K562 (cell line): ENCODE measurements at regions not wholly inside any gene's neighbourhood (a gene's known extent, or its start where the extent isn't known, plus 50 kb on each side); places are given as distances from the start of the nearest gene placed in this dataset.

Experiments
- ATAC-seq: fragments of 200-7000 bp; cut with Tn5 transposase; 3 replicates; pipeline ENCODE4 v1.9.1; 2020; ENCODE audit warnings: moderate library complexity
- BruUV-seq: library from RNA; stranded (reverse); fragments of 400-500 nt; replicated peaks from 2 replicates; lab custom pipeline; 2021; lab: Mats Ljungman, UMichigan
- CTCF ChIA-PET: fragments of 300-600 bp; formaldehyde crosslinking; extraction: SDS; loops from one replicate; lab custom pipeline; 2021; ENCODE audit warnings: low intra/inter-chr PET ratio; lab: Yijun Ruan, JAX
- POLR2A ChIA-PET: fragments of 300-600, 350-650 bp; sonication (Branson Sonifier 250); formaldehyde crosslinking; extraction: SDS; loops from one replicate; lab custom pipeline; 2021; ENCODE audit warnings: antibody characterized with exemption, inconsistent platforms; lab: Yijun Ruan, JAX
- DNase-seq, 4 experiments: peaks; one replicate each; pipeline versions ENCODE4 v3.0.0 to v3.0.0-alpha.2; 2011 to 2018; ENCODE audit warnings: low spot score in 3 of 4, mixed read lengths in 3 of 4; ENCODE audit errors: extremely low read depth in 1 of 4
- FAIRE-seq: peaks from 2 replicates; lab custom pipeline; 2011; peaks lifted over from hg19 to GRCh38; lab: Jason Lieb, UNC
- H2AFZ ChIP-seq: 2 replicates; pipeline ENCODE4 v1.6.0; 2011; ENCODE audit warnings: low read depth, low read length, control low read depth, inconsistent platforms
- H3K27ac ChIP-seq: fragments of 200-600 bp; 3 replicates; pipeline ENCODE4 v1.8.0; 2011; ENCODE audit warnings: low read depth, mild to moderate bottlenecking, control low read depth, inconsistent platforms, low read length, moderate library complexity, mixed read lengths; ENCODE audit errors: extremely low read depth
- H3K27me3 ChIP-seq, 2 experiments: fragments of 300-600 bp in 1 of 2; 2 replicates in 1 of 2; 3 replicates in 1 of 2; pipeline versions ENCODE4 v1.6.0 to v1.8.0; 2011; ENCODE audit warnings: inconsistent platforms in 2 of 2, low read length in 2 of 2, mild to moderate bottlenecking in 1 of 2, mixed read lengths in 1 of 2, moderate library complexity in 1 of 2; ENCODE audit not compliant: control insufficient read depth in 2 of 2, insufficient read depth in 2 of 2
- H3K36me3 ChIP-seq: fragments of 300-600 bp; 3 replicates; pipeline ENCODE4 v1.8.0; 2011; ENCODE audit warnings: mild to moderate bottlenecking, low read length, inconsistent platforms; ENCODE audit not compliant: control insufficient read depth, insufficient read depth
- H3K4me1 ChIP-seq, 2 experiments: fragments of 200-600 bp in 1 of 2; replicated peaks in 1 of 2; 2 replicates in 1 of 2; 3 replicates in 1 of 2; pipeline versions ENCODE4 v1.5.1 to v1.8.0; 2011; ENCODE audit warnings: inconsistent platforms in 2 of 2, low read length in 2 of 2, mild to moderate bottlenecking in 1 of 2, mixed read lengths in 1 of 2, moderate library complexity in 1 of 2; ENCODE audit not compliant: control insufficient read depth in 2 of 2, insufficient read depth in 2 of 2
- H3K4me2 ChIP-seq: 2 replicates; pipeline ENCODE4 v1.6.1; 2011; ENCODE audit warnings: low read length, control low read depth, inconsistent platforms, mixed read lengths; ENCODE audit not compliant: insufficient read depth
- H3K4me3 ChIP-seq: fragments of 200-600 bp; sonication (generic), shearing (Covaris generic); 2 replicates; pipeline ENCODE4 v1.5.1; 2016; ENCODE audit warnings: control low read depth, inconsistent platforms
- H3K79me2 ChIP-seq: fragments of 200-600 bp; 3 replicates; pipeline ENCODE4 v1.8.0; 2011; ENCODE audit warnings: low read length, inconsistent platforms; ENCODE audit not compliant: control insufficient read depth, insufficient read depth
- H3K9ac ChIP-seq, 2 experiments: 2 replicates each; pipeline versions ENCODE4 v1.6.0 to v1.6.1; 2011; ENCODE audit warnings: low read depth in 2 of 2, low read length in 2 of 2, control low read depth in 1 of 2, inconsistent platforms in 1 of 2, mild to moderate bottlenecking in 1 of 2, mixed read lengths in 1 of 2; ENCODE audit not compliant: insufficient read depth in 1 of 2
- H3K9me1 ChIP-seq: one replicate; pipeline ENCODE4 v1.6.0; 2011; ENCODE audit warnings: inconsistent platforms, mild to moderate bottlenecking, low read length, moderate library complexity; ENCODE audit not compliant: control insufficient read depth, insufficient read depth
- H3K9me3 ChIP-seq: replicated peaks from 2 replicates; pipeline ENCODE4 v1.5.1; 2011; ENCODE audit warnings: low read depth, low read length, inconsistent platforms; ENCODE audit not compliant: control insufficient read depth, insufficient read depth
- H4K20me1 ChIP-seq: replicated peaks from 2 replicates; pipeline ENCODE4 v1.6.1; 2011; ENCODE audit warnings: low read length, inconsistent platforms, mixed read lengths; ENCODE audit not compliant: control insufficient read depth, insufficient read depth
- CEBPG ChIP-seq, 3 experiments: fragments of 200-800 bp in 1 of 3; sonication (Bioruptor generic) in 1 of 3; sonication (generic) in 1 of 3; formaldehyde crosslinking in 1 of 3; IDR thresholded peaks in 2 of 3; conservative IDR thresholded peaks in 1 of 3; 2 replicates each; pipeline versions ENCODE4 v1.6.1 to v1.8.0; 2016 to 2022; ENCODE audit warnings: missing compliant biosample characterization in 2 of 3, missing genetic modification characterization in 2 of 3, mild to moderate bottlenecking in 1 of 3, missing genetic modification reagents in 1 of 3
- CHD4 ChIP-seq: fragments of 200-600 bp; sonication (generic); IDR thresholded peaks from 3 replicates; pipeline ENCODE4 v1.6.1; 2012; ENCODE audit warnings: low read depth, mild to moderate bottlenecking, mixed read lengths, low read length, inconsistent platforms; ENCODE audit not compliant: insufficient read depth, insufficient replicate concordance, poor library complexity, severe bottlenecking
- CUX1 ChIP-seq: fragments of 200-800 bp; sonication (Bioruptor generic); IDR thresholded peaks from 2 replicates; pipeline ENCODE4 v1.6.1; 2016; ENCODE audit warnings: missing genetic modification characterization, missing compliant biosample characterization
- EGR1 ChIP-seq: fragments of 450-650 bp; conservative IDR thresholded peaks from 2 replicates; pipeline ENCODE4 v1.6.1; 2017; ENCODE audit warnings: mild to moderate bottlenecking
- EHMT2 ChIP-seq: fragments of 450-650 bp; IDR thresholded peaks from 2 replicates; pipeline ENCODE4 v1.6.1; 2018; ENCODE audit warnings: antibody characterized with exemption
- ELF2 ChIP-seq: fragments of 250-450 bp; sonication (Bioruptor Pico); IDR thresholded peaks from 2 replicates; pipeline ENCODE4 v1.5.0; 2021; ENCODE audit warnings: mild to moderate bottlenecking
- KLF10 ChIP-seq: fragments of 250-450 bp; sonication (Bioruptor Pico); IDR thresholded peaks from 2 replicates; pipeline ENCODE4 v1.6.1; 2021; ENCODE audit warnings: matching md5 sums
- NR4A1 ChIP-seq, 2 experiments: fragments of 250-450 bp in 1 of 2; fragments of 450-650 bp in 1 of 2; sonication (Bioruptor Pico) in 1 of 2; IDR thresholded peaks; 2 replicates each; pipeline versions ENCODE4 v1.4.0 to v1.6.1; 2016 to 2020; ENCODE audit warnings: mild to moderate bottlenecking in 2 of 2, missing compliant biosample characterization in 1 of 2, missing genetic modification characterization in 1 of 2, moderate library complexity in 1 of 2
- POLR3A ChIP-seq: IDR thresholded peaks from 2 replicates; pipeline ENCODE4 v1.6.1; 2011; ENCODE audit warnings: borderline replicate concordance, mild to moderate bottlenecking, moderate library complexity; ENCODE audit not compliant: insufficient read length, insufficient read depth; ENCODE audit errors: extremely low read depth
- TEAD1 ChIP-seq, 2 experiments: fragments of 450-650 bp in 1 of 2; sonication (generic) in 1 of 2; formaldehyde crosslinking; IDR thresholded peaks; 2 replicates each; pipeline versions ENCODE4 v1.4.0 to v1.8.0; 2020 to 2022; ENCODE audit warnings: mild to moderate bottlenecking in 2 of 2, missing genetic modification reagents in 1 of 2
- TFAM ChIP-seq: fragments of 250-450 bp; sonication (Bioruptor Pico); conservative IDR thresholded peaks from 2 replicates; pipeline ENCODE4 v1.5.0; 2021; ENCODE audit warnings: mild to moderate bottlenecking, moderate library complexity
- THAP7 ChIP-seq: fragments of 250-450 bp; sonication (Bioruptor Pico); IDR thresholded peaks from 2 replicates; pipeline ENCODE4 v1.5.0; 2021
- ZBTB12 ChIP-seq: fragments of 250-450 bp; sonication (Bioruptor Pico); IDR thresholded peaks from 2 replicates; pipeline ENCODE4 v1.4.0; 2020
- ZC3H8 ChIP-seq: fragments of 450-650 bp; IDR thresholded peaks from 2 replicates; pipeline ENCODE4 v1.6.1; 2017
- ZNF436 ChIP-seq: fragments of 250-450, 450-650 bp; sonication (Bioruptor Pico); formaldehyde crosslinking; IDR thresholded peaks from 2 replicates; pipeline ENCODE4 v1.7.0; 2020; ENCODE audit warnings: mild to moderate bottlenecking
- WGBS: fragments of 100-300 bp; shearing (Covaris generic); methylation state at CpG from one replicate; pipeline ENCODE4 v1.1.6; 2016; ENCODE audit warnings: low coverage, mixed read lengths; ENCODE audit not compliant: insufficient coverage; ENCODE audit errors: missing lambda C conversion rate; 5-methylcytosine and 5-hydroxymethylcytosine counted together
- in situ Hi-C: fragments of 300-500 bp; cut with MboI; formaldehyde crosslinking; loops from 4 replicates; pipeline ENCODE4 v1.15.0; 2018; ENCODE audit warnings: inconsistent platforms, mixed read lengths
- intact Hi-C: fragments of 100-400 bp; cut with micrococcal nuclease; formaldehyde crosslinking; loops from 2 replicates; pipeline ENCODE4 v1.14.2; 2022

GRCh38 chr3:103684904-103685303, 1250.1 kb downstream of the ZPLD1 start:
- Histone ChIP-seq H2AFZ (no peak overlapping the region), H3K4me2 (no peak overlapping the region), H3K9ac (no peak overlapping the region), H3K36me3 (no peaks in the 10 kb centered on the region), H3K9me1 (no peaks in the 10 kb centered on the region), H3K4me3 (no peak overlapping the region), H3K27ac (no peak overlapping the region), H3K4me1 (no peaks in the 10 kb centered on the region), H3K79me2 (no peaks in the 10 kb centered on the region)
- BruUV-seq, result no TSS peak
- 0% methylated on average over 4 of the region's 4 CpGs for WGBS
- CTCF ChIA-PET, result no interaction called here
- ATAC-seq (no peak), DNase-seq (no peak), FAIRE-seq (no peak)
- TF ChIP-seq ZC3H8 (no peak), TFAM (no peak), CHD4 (no peak), NR4A1 (CRISPR knock-in tag; IDR thresholded peaks at IDR 0.05) (no peak), NR4A1 (tag; IDR thresholded peaks at IDR 0.05) (no peak), KLF10 (CRISPR knock-in tag) (no peak), CUX1 (CRISPR knock-in tag) (no peak), THAP7 (CRISPR knock-in tag) (no peak), POLR3A (no peak), ZBTB12 (CRISPR knock-in tag) (no peak), ZNF436 (no peak), TEAD1 (CRISPR knock-in tag; IDR thresholded peaks at IDR 0.05) (no peak), EGR1 (no peak), EHMT2 (no peak), CEBPG (CRISPR knock-in tag; IDR thresholded peaks at IDR 0.05) (no peak), CEBPG (tag; conservative IDR thresholded peaks at IDR 0.05 in 1 of 2, IDR thresholded peaks at IDR 0.05 in 1 of 2) (no peak), ELF2 (no peak)
- TF ChIP-seq, all 486 proteins: peak for 0
- H4K20me1 ChIP-seq, result no peaks in the 10 kb centered on the region
- POLR2A ChIA-PET, result no interaction called here
- intact Hi-C loops (no loop called here), in situ Hi-C loops (no loop called here)
- H3K27me3 ChIP-seq, result no peaks in the 10 kb centered on the region
- H3K9me3 ChIP-seq, result no peaks in the 10 kb centered on the region
